DMS153 treated with DMSO at 0.1 percent for 48 hours (cell line): ENCODE measurements at regions not wholly inside any gene's neighbourhood (a gene's known extent, or its start where the extent isn't known, plus 50 kb on each side); places are given as distances from the start of the nearest gene placed in this dataset.

Source experiments
- DNase-seq: peaks from one replicate; lab custom pipeline; 2025; ENCODE audit not compliant: unreplicated experiment; lab: John Stamatoyannopoulos, UW

DNA sequence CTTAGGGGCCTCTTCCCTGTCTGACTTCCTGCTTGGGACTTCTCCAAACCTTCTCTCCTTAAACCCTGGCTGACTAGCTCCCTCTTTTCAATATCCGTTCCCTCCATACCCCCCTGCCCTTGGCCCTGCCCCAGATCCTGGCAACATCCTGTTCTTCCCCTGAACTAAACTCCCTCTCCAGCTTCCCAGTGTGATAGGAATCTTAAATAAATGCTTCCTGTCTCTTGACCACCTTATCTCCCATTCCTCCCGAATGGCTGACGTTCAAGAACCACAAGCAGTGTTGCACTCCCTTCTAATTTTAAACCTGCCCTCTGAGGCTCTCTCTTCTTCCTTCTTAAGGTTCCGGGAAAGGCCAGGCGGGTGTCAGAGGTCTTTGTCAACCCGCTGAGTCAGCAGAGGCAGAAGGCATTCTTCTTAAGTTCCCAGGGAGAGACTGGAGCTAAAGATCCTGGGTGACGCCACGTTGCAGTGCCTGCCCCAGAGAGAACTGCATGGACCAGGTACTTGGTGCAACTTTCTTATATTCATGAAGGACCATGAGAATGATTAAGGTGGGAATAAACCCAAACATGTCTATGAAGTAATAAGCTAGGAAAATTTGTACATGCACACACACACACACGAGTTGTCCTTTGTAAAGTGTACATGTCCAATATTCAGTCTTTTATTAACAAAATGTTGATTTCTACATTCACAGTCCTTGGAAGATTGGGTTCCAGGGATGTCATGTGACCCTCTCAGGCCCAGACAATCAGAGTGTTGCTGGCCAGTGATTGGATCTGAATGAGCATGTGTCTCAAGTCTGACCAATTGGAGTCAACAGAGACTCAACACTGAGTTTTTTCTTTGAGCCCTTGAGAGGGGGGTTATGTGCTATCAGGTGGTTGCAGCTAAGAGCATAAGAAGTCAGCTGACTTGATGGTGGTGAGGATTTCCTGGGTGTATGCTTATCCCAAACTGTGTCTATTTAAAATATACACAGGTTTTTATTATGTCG is 420.2 kb upstream of the TBX3 start:
- no peak for DNase-seq

DNA sequence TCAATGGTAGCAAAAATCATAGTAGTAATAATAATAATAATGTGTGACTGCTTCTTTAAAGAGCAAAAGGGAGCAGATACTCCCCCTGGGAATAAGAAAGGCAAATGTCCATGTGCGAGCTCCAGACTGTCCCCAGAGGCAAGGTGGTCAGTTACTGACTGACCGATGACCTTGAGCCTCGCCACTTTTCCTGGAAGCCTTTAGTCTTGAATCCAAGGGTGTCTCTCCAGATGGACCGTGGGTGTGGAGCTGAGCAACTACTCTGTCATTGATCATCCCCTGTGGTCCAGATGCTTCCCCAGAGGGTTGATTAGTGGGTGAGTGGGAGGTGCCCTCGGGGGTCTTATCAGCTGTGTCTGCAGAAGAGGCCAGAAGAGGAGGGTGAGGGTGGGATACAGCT is 418.5 kb upstream of the TBX3 start:
- no peak for DNase-seq

DNA sequence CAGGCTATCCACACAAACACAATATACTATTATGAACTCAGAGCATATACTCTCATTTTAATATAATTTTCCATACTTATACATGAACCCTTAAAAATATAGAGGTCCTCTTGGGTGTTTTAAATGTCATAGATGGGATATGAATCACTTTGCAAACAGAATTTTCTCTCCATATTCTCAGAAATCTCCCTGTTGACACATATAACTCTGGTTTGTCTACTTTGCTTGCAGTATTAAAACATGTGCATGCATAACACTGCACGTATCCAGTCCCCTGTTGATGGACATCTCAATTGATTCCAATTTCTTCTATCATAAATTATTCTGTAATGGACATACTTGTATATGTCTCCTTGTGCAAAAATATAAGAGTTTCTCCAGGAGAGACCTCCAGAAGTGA is 417.5 kb upstream of the TBX3 start:
- no peak for DNase-seq

DNA sequence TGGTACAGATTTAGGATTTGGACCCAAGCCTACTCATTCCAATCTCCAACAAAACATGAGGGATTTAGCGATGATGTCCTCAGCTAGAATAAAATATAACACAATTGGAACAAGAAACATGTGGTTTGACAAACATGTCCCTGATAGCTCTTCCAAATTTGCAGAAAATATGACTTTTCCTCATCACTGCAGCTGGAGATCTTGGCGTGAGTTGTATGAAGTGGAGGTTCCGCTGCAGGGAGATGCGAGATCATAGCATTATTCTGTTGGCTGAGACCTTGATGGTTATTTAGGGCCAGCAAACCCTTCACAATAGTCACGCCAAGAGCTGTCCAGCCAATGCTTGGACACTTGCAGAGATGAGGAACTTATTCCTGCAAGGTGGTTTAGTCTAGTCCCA is 413.4 kb upstream of the TBX3 start:
- DNase-seq, result no peak

- no peak for DNase-seq
Measured at GRCh38 chr12:115096588-115097397, 412.8 kb upstream of the TBX3 start.

GRCh38 chr12:115095073-115095748 is 411.2 kb upstream of the TBX3 start:
- no peak for DNase-seq

DNA sequence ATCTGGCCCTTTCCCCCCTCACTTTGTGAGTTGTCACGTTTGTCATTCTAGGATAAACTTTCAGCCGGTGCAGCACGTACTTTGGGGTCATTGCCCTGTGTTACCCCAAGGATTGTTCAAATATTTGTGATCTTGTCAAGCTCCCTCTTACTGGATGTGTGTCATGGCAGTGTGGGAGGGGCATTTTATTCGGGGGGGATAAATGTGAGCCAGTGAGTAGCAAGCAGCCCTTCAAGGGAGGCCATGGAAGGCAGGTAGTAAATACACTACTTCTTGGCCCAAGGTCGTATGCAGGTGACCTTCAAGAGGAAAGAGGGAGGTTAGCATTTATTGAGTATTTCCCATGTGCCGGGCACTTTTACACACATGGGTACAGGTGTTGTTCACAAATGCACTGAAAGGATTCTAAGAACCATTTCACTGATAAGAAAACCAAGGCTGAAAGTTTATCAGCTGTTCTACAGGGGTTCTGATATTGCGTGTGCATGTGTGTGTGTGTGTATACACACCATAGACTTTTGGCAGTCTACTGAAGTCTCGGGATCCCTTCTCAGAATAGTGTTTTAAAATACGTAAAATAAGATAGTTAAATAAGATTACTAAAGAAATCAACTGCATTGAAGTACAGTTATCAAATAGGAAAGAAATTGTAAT is 410.3 kb upstream of the TBX3 start:
- DNase-seq, result no peak

GRCh38 chr12:115093261-115093660 is 409.3 kb upstream of the TBX3 start:
- DNase-seq, result no peak

GRCh38 chr12:115090783-115091182 is 406.8 kb upstream of the TBX3 start:
- no peak for DNase-seq

GRCh38 chr12:115088995-115089841 is 405.2 kb upstream of the TBX3 start:
- no peak for DNase-seq

GRCh38 chr12:115088328-115088994 is 404.5 kb upstream of the TBX3 start:
- no peak for DNase-seq

DNA sequence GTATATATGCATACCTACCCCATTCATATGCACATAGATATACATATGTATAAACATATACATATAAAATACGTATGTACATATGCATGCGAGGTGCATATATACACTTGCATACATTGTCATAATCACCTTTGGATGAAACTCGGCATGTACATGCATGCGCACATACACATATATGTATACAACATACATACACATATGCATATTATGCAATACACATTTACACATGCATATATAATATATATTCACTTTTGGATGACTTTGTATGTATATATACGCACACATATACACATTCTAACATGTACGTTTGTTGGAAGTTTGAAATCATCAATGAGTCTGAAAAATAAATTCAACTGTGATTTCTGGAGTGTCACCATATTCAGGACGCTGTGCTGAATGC is 401.6 kb upstream of the TBX3 start:
- DNase-seq, result no peak

DNA sequence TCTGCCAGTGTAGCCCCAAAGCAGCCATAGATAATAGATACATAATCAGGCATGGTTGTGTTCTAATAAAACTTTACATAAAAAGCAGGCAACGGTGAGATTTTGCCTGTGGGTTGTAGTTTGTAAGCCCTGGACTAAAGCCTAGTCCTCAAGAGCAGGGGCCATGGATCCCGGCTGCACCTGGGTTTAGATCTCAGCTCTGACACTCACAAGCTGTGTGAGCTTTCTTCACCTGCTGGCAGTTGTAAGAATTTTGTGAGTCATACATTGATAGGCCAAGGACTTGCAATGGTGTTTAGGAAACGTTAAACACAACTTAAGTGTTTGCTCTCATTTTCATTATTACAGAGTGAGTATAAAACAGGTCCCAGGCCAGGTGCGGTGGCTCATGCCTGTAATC is 395.8 kb upstream of the TBX3 start:
- DNase-seq, result no peak

DNA sequence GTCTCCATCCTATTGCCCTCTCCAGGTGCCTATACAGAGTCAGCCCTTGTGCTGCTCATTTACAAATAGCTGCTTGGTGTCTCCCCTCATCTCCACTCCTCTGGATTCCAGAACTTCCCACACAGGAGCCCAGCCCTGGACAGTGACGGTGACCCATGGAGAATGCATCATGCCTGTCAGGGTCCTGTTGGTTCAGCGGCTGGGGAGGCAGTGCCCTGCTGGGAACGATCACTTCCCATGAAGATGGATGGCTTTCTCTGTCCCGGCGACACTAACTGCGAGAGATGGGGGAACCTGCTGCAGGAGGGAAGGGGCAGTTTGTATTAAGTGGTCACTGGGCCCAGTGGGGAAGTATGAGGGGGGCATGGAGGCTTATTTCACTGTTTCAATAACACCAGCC is 395.0 kb upstream of the TBX3 start:
- DNase-seq, result no peak

DNA sequence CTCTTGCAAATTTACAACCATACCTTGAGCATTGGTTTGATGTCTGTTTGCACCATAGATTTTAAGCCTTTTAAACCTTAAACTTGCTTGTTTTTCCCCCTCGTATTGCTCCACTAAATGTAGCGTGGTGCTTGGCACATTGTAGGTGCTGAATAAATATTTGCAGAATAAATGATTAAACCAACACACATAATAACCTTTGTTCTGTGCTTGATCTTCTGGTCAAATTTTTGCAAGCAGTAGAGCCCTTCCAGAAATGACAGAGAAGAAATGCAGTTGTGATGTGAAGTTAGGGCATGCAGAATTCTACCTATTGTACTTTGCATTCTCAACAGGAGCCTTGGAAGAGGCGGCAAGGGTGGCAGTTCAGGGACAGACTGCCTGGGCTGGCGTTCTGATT is 394.4 kb upstream of the TBX3 start:
- DNase-seq, result no peak

DNA sequence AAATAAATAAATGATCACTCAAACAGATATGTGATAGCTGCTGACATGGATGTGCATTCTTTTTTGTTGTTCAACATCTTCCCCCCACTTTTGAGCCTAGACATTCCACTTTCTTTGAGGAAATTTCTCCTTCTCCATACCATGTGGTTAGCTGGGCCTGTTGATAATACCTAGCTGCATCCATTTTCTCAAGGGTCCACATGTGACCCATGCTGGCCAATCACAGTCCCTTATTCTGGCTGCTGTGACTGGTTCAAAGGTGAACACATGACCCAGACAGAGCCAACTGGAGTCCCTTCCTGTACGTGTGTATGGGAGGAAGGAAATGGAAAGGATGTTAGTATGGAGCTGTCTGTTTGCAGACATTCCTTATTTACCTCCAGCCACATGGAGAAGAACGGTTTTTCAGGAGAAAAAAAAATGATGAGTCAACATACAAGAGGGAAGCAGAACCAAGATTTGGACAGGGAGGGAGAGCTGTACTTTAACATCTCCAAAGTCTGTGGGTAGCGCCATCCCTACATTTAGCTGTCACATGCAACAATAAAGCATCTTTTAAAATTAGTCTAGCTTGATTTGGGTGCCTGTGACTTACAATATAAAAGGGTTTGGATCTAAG is 391.7 kb upstream of the TBX3 start:
- no peak for DNase-seq

DNA sequence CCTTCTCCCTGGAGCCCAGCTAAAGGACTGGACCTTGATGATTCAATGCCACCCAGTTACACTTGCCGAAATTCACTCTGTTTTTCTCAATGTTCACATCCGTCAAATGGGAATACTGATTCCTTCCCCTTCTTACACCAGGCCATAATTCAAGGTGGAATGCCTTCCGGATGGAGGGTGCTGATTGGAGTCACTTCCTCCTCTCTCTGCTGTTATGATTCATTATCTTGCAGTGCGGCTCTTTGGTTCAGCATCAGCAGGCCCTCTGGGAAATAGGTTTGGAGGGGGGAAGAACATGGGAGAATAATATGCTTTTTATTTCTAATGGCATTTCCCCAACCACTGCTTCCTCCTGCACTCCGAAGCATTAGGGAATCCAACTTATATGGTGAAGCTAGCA is 390.6 kb upstream of the TBX3 start:
- no peak for DNase-seq

GRCh38 chr12:115072712-115073111 is 388.7 kb upstream of the TBX3 start:
- DNase-seq, result no peak

GRCh38 chr12:115070313-115070712 is 386.3 kb upstream of the TBX3 start:
- no peak for DNase-seq
